Liver (tissue), 8 donors: ENCODE measurements at regions not wholly inside any gene's neighbourhood (a gene's known extent, or its start where the extent isn't known, plus 50 kb on each side); places are given as distances from the start of the nearest gene placed in this dataset.

Source experiments
- DNase-seq: peaks from one replicate; pipeline ENCODE4 v3.0.0-alpha.2; 2017; ENCODE audit warnings: low spot score
- H3K27ac ChIP-seq, 2 donors: one replicate each; pipeline ENCODE4 v1.7.0; 2013; ENCODE audit warnings: inconsistent platforms in 2 of 2, low read length in 2 of 2, control low read depth in 1 of 2, low read depth in 1 of 2, mild to moderate bottlenecking in 1 of 2
- H3K27me3 ChIP-seq, 4 donors: one replicate each; pipeline versions ENCODE4 v1.6.1 to v1.7.0; 2013; ENCODE audit warnings: low read length in 3 of 4, inconsistent platforms in 1 of 4, mild to moderate bottlenecking in 1 of 4, moderate library complexity in 1 of 4; ENCODE audit not compliant: control insufficient read depth in 4 of 4, insufficient read depth in 4 of 4
- H3K36me3 ChIP-seq, 4 donors: one replicate each; pipeline versions ENCODE4 v1.6.1 to v1.7.0; 2013; ENCODE audit warnings: low read length in 3 of 4, mild to moderate bottlenecking in 3 of 4, low read depth in 1 of 4, moderate library complexity in 1 of 4; ENCODE audit not compliant: control insufficient read depth in 4 of 4, insufficient read depth in 3 of 4
- H3K4me1 ChIP-seq, 4 donors: one replicate each; pipeline versions ENCODE4 v1.6.1 to v1.7.0; 2013; ENCODE audit warnings: low read length in 3 of 4, mild to moderate bottlenecking in 3 of 4, moderate library complexity in 1 of 4; ENCODE audit not compliant: control insufficient read depth in 4 of 4, insufficient read depth in 4 of 4
- H3K4me3 ChIP-seq, 3 donors: one replicate each; pipeline versions ENCODE4 v1.6.1 to v1.7.0; 2013; ENCODE audit warnings: low read length in 3 of 3, control low read depth in 1 of 3, low read depth in 1 of 3, mild to moderate bottlenecking in 1 of 3
- H3K9ac ChIP-seq, 2 donors: one replicate each; pipeline ENCODE4 v1.7.0; 2013; ENCODE audit warnings: low read length in 2 of 2, mild to moderate bottlenecking in 2 of 2, moderate library complexity in 2 of 2, control low read depth in 1 of 2, low read depth in 1 of 2
- H3K9me3 ChIP-seq, 4 donors: one replicate each; pipeline versions ENCODE4 v1.6.1 to v1.7.0; 2013; ENCODE audit warnings: low read length in 3 of 4; ENCODE audit not compliant: control insufficient read depth in 4 of 4
- EGR1 ChIP-seq, 2 donors: IDR thresholded peaks; 2 replicates each; pipeline ENCODE4 v1.6.1; 2016 to 2018; ENCODE audit warnings: antibody characterized with exemption in 2 of 2, low read depth in 2 of 2
- FOXA1 ChIP-seq: IDR thresholded peaks from 2 replicates; pipeline ENCODE4 v1.6.1; 2016; ENCODE audit warnings: antibody characterized with exemption
- FOXA2 ChIP-seq: IDR thresholded peaks from 2 replicates; pipeline ENCODE4 v1.6.1; 2016; ENCODE audit warnings: antibody characterized with exemption
- GABPA ChIP-seq, 2 donors: IDR thresholded peaks in 1 of 2; conservative IDR thresholded peaks in 1 of 2; 2 replicates each; pipeline ENCODE4 v1.6.1; 2016; ENCODE audit warnings: antibody characterized with exemption in 2 of 2, mild to moderate bottlenecking in 1 of 2, moderate library complexity in 1 of 2
- HNF4A ChIP-seq, 2 donors: conservative IDR thresholded peaks; 2 replicates each; pipeline ENCODE4 v1.6.1; 2016; ENCODE audit warnings: antibody characterized with exemption in 2 of 2, mild to moderate bottlenecking in 2 of 2
- HNF4G ChIP-seq: IDR thresholded peaks from 2 replicates; pipeline ENCODE4 v1.6.1; 2016; ENCODE audit warnings: antibody characterized with exemption
- JUND ChIP-seq, 2 donors: IDR thresholded peaks; 2 replicates each; pipeline ENCODE4 v1.6.1; 2016; ENCODE audit warnings: antibody characterized with exemption in 2 of 2
- MAX ChIP-seq: IDR thresholded peaks from 2 replicates; pipeline ENCODE4 v1.6.1; 2016; ENCODE audit warnings: antibody characterized with exemption
- NR2F2 ChIP-seq: IDR thresholded peaks from 2 replicates; pipeline ENCODE4 v1.6.1; 2016; ENCODE audit warnings: antibody characterized with exemption
- RAD21 ChIP-seq, 2 donors: IDR thresholded peaks; 2 replicates each; pipeline ENCODE4 v1.6.1; 2016; ENCODE audit warnings: antibody characterized with exemption in 2 of 2, mild to moderate bottlenecking in 2 of 2
- RXRA ChIP-seq, 2 donors: IDR thresholded peaks; 2 replicates each; pipeline ENCODE4 v1.6.1; 2017 to 2018; ENCODE audit warnings: antibody characterized with exemption in 2 of 2, mild to moderate bottlenecking in 1 of 2
- SP1 ChIP-seq: IDR thresholded peaks from 2 replicates; pipeline ENCODE4 v1.6.1; 2018; ENCODE audit warnings: antibody characterized with exemption, mild to moderate bottlenecking
- TAF1 ChIP-seq: conservative IDR thresholded peaks from 2 replicates; pipeline ENCODE4 v1.6.1; 2016; ENCODE audit warnings: antibody characterized with exemption, mild to moderate bottlenecking
- YY1 ChIP-seq: IDR thresholded peaks from 2 replicates; pipeline ENCODE4 v1.6.1; 2016; ENCODE audit warnings: antibody characterized with exemption, mild to moderate bottlenecking
- WGBS: extraction: QIAGEN DNeasy Blood & Tissue Kit; methylation state at CpG from one replicate; pipeline ENCODE4 v1.1.7; 2013; 5-methylcytosine and 5-hydroxymethylcytosine counted together
- TF ChIP-seq, protein P1 (sequence below): IDR thresholded peaks from 2 replicates; pipeline ENCODE4 v1.6.1; 2016; ENCODE audit warnings: antibody characterized with exemption
- TF ChIP-seq, protein P2 (sequence below): IDR thresholded peaks from 2 replicates; pipeline ENCODE4 v1.6.1; 2016; ENCODE audit warnings: antibody characterized with exemption
- TF ChIP-seq, protein P3 (sequence below): fragments of 150-350 bp; IDR thresholded peaks from 2 replicates; pipeline ENCODE4 v1.5.1; 2017; ENCODE audit warnings: improper control_type of control experiment, low read depth, low read length; ENCODE audit not compliant: missing input control
- TF ChIP-seq, protein P4 (sequence below): IDR thresholded peaks from 2 replicates; pipeline ENCODE4 v1.6.1; 2016; ENCODE audit warnings: antibody characterized with exemption, mild to moderate bottlenecking
- donor health status: healthy.
- donor health status: healthy.
- donor health status: healthy.
- donor health status: healthy.
- donor health status: healthy.

DNA sequence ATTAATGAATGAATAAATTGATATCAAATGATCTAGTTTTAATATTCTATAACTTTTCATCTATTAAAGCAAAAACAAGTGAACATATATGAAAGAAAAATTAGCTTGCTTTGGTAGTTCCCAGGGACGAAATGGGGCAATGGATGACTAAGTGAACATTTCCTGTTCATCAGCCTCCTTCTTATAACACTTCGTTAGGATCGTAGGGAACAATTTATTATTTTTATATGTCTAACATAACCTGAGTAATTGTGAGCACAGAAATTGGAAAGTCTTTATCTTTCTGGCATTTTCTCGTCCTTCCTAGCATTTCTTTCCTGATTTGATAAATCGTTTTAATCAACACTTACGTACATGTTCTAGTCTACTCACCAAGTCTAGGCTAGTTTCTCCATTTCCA, 59.1 kb upstream of the PPP1R3C start:
- H3K27me3 ChIP-seq: no peaks in the 10 kb centered on the region
- peaks cover 0 to 33% (median 28%) of the 10 kb centered on the region in 4 donors for H3K4me1 ChIP-seq
- no peak overlapping the region for H3K9ac ChIP-seq
- no peaks in the 10 kb centered on the region for H3K36me3 ChIP-seq
- no peak overlapping the region for H3K4me3 ChIP-seq
- DNase-seq: no peak
- TF ChIP-seq YY1 (no peak), TAF1 (no peak), FOXA1 (no peak), SP1 (no peak)
- TF ChIP-seq, protein P1, sequence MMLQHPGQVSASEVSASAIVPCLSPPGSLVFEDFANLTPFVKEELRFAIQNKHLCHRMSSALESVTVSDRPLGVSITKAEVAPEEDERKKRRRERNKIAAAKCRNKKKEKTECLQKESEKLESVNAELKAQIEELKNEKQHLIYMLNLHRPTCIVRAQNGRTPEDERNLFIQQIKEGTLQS: no peak
- no peaks in the 10 kb centered on the region for H3K9me3 ChIP-seq
- WGBS: 73% methylated on average over 6 of the region's 6 CpGs
- H3K27ac ChIP-seq: peak overlapping the region in 1 of 2 donors; percentile 93

DNA sequence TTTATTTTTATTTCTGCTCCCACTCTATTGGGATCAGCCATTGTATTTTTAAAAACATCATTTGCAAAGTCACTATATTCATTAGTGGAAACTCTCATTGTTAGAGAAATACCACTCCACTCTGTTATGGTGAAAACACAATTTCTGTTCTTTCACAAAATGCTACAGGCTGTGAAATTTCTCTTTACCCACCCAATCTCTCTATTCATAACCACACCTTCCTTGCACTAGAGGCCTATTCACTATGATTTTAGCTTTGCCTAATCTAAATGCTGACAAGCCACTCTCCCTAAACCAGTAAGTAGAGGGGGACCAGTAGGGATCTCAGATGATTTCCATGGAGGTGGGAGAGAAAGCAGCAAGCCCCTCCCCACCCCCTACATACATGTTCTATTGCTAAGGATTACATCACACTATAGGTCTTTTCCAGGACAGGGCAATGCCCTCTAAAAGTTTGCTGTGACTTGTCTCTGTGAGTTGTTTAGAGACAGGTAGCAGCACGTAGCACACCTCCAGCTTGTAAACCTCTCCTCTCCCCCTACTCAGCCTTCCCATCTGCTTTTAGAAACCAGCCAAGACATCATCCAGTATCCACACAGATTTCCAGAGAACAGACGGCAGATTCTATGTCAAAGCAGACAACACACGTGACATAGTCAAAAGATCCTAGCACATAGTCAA, 58.3 kb upstream of the PPP1R3C start:
- no peaks in the 10 kb centered on the region for H3K27me3 ChIP-seq
- no peak for DNase-seq
- H3K4me1 ChIP-seq: peaks cover 0 to 33% (median 28%) of the 10 kb centered on the region in 4 donors
- TF ChIP-seq FOXA1: no peak
- TF ChIP-seq HNF4A (conservative IDR thresholded peaks at IDR 0.05): peak; percentile 34 to 42
- TF ChIP-seq, protein P2, sequence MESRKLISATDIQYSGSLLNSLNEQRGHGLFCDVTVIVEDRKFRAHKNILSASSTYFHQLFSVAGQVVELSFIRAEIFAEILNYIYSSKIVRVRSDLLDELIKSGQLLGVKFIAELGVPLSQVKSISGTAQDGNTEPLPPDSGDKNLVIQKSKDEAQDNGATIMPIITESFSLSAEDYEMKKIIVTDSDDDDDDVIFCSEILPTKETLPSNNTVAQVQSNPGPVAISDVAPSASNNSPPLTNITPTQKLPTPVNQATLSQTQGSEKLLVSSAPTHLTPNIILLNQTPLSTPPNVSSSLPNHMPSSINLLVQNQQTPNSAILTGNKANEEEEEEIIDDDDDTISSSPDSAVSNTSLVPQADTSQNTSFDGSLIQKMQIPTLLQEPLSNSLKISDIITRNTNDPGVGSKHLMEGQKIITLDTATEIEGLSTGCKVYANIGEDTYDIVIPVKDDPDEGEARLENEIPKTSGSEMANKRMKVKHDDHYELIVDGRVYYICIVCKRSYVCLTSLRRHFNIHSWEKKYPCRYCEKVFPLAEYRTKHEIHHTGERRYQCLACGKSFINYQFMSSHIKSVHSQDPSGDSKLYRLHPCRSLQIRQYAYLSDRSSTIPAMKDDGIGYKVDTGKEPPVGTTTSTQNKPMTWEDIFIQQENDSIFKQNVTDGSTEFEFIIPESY: no peak
- no peak for TF ChIP-seq TAF1
- TF ChIP-seq, protein P1: no peak
- no peak for TF ChIP-seq EGR1 (IDR thresholded peaks at IDR 0.05; ENCODE audit: low read depth in 2 of 2)
- peak in 1 of 2 donors; percentile 14 for TF ChIP-seq JUND (IDR thresholded peaks at IDR 0.05)
- TF ChIP-seq HNF4G: no peak
- TF ChIP-seq, protein P3, sequence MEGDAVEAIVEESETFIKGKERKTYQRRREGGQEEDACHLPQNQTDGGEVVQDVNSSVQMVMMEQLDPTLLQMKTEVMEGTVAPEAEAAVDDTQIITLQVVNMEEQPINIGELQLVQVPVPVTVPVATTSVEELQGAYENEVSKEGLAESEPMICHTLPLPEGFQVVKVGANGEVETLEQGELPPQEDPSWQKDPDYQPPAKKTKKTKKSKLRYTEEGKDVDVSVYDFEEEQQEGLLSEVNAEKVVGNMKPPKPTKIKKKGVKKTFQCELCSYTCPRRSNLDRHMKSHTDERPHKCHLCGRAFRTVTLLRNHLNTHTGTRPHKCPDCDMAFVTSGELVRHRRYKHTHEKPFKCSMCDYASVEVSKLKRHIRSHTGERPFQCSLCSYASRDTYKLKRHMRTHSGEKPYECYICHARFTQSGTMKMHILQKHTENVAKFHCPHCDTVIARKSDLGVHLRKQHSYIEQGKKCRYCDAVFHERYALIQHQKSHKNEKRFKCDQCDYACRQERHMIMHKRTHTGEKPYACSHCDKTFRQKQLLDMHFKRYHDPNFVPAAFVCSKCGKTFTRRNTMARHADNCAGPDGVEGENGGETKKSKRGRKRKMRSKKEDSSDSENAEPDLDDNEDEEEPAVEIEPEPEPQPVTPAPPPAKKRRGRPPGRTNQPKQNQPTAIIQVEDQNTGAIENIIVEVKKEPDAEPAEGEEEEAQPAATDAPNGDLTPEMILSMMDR: no peak
- TF ChIP-seq YY1: no peak
- TF ChIP-seq RXRA (IDR thresholded peaks at IDR 0.05): peak; percentile 87
- TF ChIP-seq, protein P4, sequence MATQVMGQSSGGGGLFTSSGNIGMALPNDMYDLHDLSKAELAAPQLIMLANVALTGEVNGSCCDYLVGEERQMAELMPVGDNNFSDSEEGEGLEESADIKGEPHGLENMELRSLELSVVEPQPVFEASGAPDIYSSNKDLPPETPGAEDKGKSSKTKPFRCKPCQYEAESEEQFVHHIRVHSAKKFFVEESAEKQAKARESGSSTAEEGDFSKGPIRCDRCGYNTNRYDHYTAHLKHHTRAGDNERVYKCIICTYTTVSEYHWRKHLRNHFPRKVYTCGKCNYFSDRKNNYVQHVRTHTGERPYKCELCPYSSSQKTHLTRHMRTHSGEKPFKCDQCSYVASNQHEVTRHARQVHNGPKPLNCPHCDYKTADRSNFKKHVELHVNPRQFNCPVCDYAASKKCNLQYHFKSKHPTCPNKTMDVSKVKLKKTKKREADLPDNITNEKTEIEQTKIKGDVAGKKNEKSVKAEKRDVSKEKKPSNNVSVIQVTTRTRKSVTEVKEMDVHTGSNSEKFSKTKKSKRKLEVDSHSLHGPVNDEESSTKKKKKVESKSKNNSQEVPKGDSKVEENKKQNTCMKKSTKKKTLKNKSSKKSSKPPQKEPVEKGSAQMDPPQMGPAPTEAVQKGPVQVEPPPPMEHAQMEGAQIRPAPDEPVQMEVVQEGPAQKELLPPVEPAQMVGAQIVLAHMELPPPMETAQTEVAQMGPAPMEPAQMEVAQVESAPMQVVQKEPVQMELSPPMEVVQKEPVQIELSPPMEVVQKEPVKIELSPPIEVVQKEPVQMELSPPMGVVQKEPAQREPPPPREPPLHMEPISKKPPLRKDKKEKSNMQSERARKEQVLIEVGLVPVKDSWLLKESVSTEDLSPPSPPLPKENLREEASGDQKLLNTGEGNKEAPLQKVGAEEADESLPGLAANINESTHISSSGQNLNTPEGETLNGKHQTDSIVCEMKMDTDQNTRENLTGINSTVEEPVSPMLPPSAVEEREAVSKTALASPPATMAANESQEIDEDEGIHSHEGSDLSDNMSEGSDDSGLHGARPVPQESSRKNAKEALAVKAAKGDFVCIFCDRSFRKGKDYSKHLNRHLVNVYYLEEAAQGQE: no peak
- no peak for TF ChIP-seq MAX
- TF ChIP-seq SP1: peak; percentile 53
- TF ChIP-seq RAD21 (IDR thresholded peaks at IDR 0.05): peak in 1 of 2 donors; percentile 25
- peak; percentile 17 for TF ChIP-seq FOXA2
- TF ChIP-seq NR2F2: no peak
- no peak for TF ChIP-seq GABPA (IDR thresholded peaks at IDR 0.05 in 1 of 2, conservative IDR thresholded peaks at IDR 0.05 in 1 of 2)
- H3K9ac ChIP-seq: no peak overlapping the region
- H3K9me3 ChIP-seq: no peaks in the 10 kb centered on the region
- 48% methylated on average over 3 of the region's 3 CpGs for WGBS
- H3K36me3 ChIP-seq: no peaks in the 10 kb centered on the region
- no peak overlapping the region for H3K4me3 ChIP-seq
- peak overlapping the region; percentile 77 to 93 for H3K27ac ChIP-seq
